ENCODE measurements at regions not wholly inside any gene's neighbourhood (a gene's known extent, or its start where the extent isn't known, plus 50 kb on each side); places are given as distances from the start of the nearest gene placed in this dataset.
"Not testable (repeated sequence)": the region's sequence is repeated elsewhere in the genome, so short reads cannot be mapped to it uniquely, and the experiment has no call there.

DNA sequence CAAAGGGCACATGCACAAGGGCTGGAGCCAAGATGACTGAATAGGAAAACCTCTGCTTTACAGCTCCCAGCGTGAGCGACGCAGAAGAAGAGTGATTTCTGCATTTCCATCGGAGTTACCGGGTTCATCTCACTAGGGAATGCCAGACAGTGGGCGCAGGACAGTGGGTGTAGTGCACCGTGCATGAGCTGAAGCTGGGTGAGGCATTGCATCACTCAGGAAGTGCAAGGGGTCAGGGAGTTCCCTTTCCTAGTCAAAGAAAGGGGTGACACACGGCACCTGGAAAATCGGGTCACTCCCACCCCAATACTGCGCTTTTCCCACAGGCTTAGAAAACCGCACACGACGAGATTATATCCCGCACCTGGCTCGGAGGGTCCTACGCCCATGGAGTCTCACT lies 64.5 kb upstream of the HTR1E start:
- H3K27ac Mint-ChIP-seq; H3K4me3 Mint-ChIP-seq; H3K36me3 Mint-ChIP-seq (ENCODE audit: low read depth); H3K4me1 Mint-ChIP-seq; H3K27me3 Mint-ChIP-seq (ENCODE audit: low read depth): not testable (repeated sequence)
- peaks cover 45% of the 10 kb centered on the region for H3K9me3 Mint-ChIP-seq

DNA sequence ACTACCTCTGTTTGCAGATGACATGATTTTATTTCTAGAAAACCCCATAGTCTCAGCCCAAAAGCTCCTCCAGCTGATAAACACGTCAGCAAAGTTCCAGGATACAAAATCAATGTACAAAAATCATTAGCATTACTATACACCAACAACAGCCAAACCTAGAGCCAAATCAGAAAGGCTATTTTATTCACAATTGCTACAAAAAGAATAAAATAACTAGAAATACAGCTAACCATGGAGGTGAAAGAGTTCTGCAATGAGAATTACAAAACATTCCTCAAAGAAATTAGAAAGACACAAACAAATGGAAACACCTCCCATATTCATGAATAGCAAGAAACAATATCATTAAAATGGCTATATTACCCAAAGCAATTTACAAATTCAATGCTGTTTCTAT lies 65.6 kb upstream of the HTR1E start:
- Mint-ChIP-seq H3K4me1 (no peaks in the 10 kb centered on the region), H3K27me3 (ENCODE audit: low read depth) (no peaks in the 10 kb centered on the region), H3K4me3 (no peak overlapping the region), H3K36me3 (ENCODE audit: low read depth) (no peaks in the 10 kb centered on the region), H3K27ac (no peak overlapping the region), H3K9me3 (peaks cover 45% of the 10 kb centered on the region)
- TF ChIP-seq, protein P1, sequence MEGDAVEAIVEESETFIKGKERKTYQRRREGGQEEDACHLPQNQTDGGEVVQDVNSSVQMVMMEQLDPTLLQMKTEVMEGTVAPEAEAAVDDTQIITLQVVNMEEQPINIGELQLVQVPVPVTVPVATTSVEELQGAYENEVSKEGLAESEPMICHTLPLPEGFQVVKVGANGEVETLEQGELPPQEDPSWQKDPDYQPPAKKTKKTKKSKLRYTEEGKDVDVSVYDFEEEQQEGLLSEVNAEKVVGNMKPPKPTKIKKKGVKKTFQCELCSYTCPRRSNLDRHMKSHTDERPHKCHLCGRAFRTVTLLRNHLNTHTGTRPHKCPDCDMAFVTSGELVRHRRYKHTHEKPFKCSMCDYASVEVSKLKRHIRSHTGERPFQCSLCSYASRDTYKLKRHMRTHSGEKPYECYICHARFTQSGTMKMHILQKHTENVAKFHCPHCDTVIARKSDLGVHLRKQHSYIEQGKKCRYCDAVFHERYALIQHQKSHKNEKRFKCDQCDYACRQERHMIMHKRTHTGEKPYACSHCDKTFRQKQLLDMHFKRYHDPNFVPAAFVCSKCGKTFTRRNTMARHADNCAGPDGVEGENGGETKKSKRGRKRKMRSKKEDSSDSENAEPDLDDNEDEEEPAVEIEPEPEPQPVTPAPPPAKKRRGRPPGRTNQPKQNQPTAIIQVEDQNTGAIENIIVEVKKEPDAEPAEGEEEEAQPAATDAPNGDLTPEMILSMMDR (IDR thresholded peaks at IDR 0.05; ENCODE audit: unreplicated experiment in 3 of 3) = no peak

DNA sequence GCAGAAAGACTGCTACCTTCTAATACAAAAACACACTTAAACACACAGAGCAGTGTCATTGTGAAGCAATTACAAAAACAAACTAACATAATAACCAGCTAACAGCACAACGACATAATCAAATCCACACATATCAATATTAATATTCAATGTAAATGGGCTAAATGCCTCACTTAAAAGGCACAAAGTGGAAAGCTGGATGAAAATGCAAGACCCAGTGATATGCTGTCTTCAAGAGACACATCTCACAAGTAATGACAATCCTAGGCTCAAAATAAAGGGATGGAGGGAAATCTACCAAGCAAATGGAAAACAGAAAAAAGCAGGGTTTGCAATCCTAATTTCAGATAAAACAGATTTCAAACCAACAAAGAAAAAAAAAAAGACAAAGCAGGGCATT lies 67.8 kb upstream of the HTR1E start:
- no peaks in the 10 kb centered on the region for H3K27me3 Mint-ChIP-seq (ENCODE audit: low read depth)
- TF ChIP-seq, protein P1 (IDR thresholded peaks at IDR 0.05; ENCODE audit: unreplicated experiment in 3 of 3) = no peak
- no peaks in the 10 kb centered on the region for H3K36me3 Mint-ChIP-seq (ENCODE audit: low read depth)
- H3K9me3 Mint-ChIP-seq = peaks cover 41% of the 10 kb centered on the region
- no peak overlapping the region for H3K27ac Mint-ChIP-seq
- no peak overlapping the region for H3K4me3 Mint-ChIP-seq
- no peaks in the 10 kb centered on the region for H3K4me1 Mint-ChIP-seq

DNA sequence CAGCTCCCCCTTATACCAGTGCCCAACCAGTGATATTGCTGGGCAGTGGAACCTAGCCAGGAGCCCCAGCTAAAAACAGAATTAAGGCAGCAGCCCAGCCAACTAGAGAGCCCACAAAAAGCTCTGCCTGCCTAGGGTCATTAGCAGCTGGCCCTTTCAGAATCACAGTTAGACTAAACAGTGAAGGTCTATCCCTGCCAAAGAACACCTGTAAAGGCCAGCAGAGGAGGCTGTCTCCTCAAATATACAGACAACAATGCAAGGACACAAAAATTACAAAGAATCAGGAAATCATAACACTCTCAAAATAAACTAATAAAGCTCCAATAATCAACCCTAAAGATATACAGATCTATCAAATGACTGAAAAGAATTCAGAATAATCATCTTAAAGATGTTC lies 77.8 kb upstream of the HTR1E start:
- Mint-ChIP-seq H3K9me3 (no peaks in the 10 kb centered on the region), H3K4me3 (no peak overlapping the region), H3K4me1 (no peaks in the 10 kb centered on the region), H3K36me3 (ENCODE audit: low read depth) (no peaks in the 10 kb centered on the region), H3K27ac (no peak overlapping the region), H3K27me3 (ENCODE audit: low read depth) (no peaks in the 10 kb centered on the region)
- TF ChIP-seq, protein P1 (IDR thresholded peaks at IDR 0.05; ENCODE audit: unreplicated experiment in 3 of 3) = no peak

DNA sequence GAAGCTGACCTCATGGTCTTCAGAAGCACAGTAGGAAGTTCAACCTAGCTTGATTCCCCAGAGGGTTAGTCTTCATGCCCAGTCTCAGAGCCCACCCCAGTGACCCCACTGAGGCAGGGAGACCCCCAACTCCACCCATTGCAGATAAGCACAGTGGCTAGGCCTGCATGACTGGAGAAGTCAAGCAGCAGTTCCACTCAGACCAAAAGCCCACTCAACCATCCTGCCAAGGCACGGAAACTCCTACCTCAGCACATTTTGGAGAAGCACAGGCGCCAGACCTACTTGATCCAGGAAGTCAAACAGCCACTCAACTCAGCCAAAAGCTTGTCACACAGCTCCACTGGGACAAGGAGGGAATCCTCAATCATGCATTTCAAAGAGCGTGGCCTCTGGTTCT lies 78.4 kb upstream of the HTR1E start:
- TF ChIP-seq, protein P1 (IDR thresholded peaks at IDR 0.05; ENCODE audit: unreplicated experiment in 3 of 3) = no peak
- no peak overlapping the region for H3K4me3 Mint-ChIP-seq
- no peaks in the 10 kb centered on the region for H3K4me1 Mint-ChIP-seq

DNA sequence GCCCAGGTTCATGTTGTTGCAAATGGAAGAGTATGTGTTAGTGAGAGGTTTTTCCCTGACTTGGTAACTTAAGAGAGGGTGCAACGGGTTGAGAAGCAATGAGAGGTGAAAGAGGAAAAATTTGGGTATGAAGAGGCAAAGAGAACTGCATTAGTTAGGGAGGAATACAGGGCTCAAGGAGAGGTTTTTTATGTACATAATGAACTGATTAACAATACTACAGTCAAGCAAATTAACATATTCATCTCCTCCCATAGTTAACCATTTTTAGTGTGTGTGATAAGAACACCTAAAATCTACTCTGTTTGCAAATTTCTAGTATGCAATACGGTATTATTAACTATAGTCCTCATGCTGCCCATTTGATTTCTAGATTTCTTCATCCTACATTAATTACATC lies 79.5 kb upstream of the HTR1E start:
- H3K4me1 Mint-ChIP-seq = no peaks in the 10 kb centered on the region

More for the DNA sequence above, 78.4 kb upstream of the HTR1E start:
- no peaks in the 10 kb centered on the region for H3K9me3 Mint-ChIP-seq
- no peak overlapping the region for H3K27ac Mint-ChIP-seq
- H3K27me3 Mint-ChIP-seq (ENCODE audit: low read depth) = no peaks in the 10 kb centered on the region
- H3K36me3 Mint-ChIP-seq (ENCODE audit: low read depth) = no peaks in the 10 kb centered on the region

More for the DNA sequence above, 79.5 kb upstream of the HTR1E start:
- H3K9me3 Mint-ChIP-seq = no peaks in the 10 kb centered on the region
- no peaks in the 10 kb centered on the region for H3K27me3 Mint-ChIP-seq (ENCODE audit: low read depth)
- TF ChIP-seq, protein P1 (IDR thresholded peaks at IDR 0.05; ENCODE audit: unreplicated experiment in 3 of 3) = no peak
- no peak overlapping the region for H3K4me3 Mint-ChIP-seq
- no peak overlapping the region for H3K27ac Mint-ChIP-seq
- no peaks in the 10 kb centered on the region for H3K36me3 Mint-ChIP-seq (ENCODE audit: low read depth)

Measured in nephron (organoid).